ENCODE measurements at regions not wholly inside any gene's neighbourhood (a gene's known extent, or its start where the extent isn't known, plus 50 kb on each side); places are given as distances from the start of the nearest gene placed in this dataset.
"Not testable (repeated sequence)": the region's sequence is repeated elsewhere in the genome, so short reads cannot be mapped to it uniquely, and the experiment has no call there.

GRCh38 chr9:88268886-88269285, 119.4 kb upstream of the SPIN1 start:
- Mint-ChIP-seq H3K27me3 (no peaks in the 10 kb centered on the region), H3K4me1 (peaks cover 6% of the 10 kb centered on the region), H3K27ac (no peak overlapping the region), H3K9me3 (ENCODE audit: low read depth) (peaks cover 2% of the 10 kb centered on the region), H3K36me3 (no peaks in the 10 kb centered on the region), H3K4me3 (no peak overlapping the region)
- ATAC-seq, result no peak
- DNase-seq, result no peak
- CTCF ChIA-PET, result no interaction called here

- no peak for DNase-seq
These were observed 121.0 kb upstream of the SPIN1 start for GRCh38 chr9:88267283-88267682.

GRCh38 chr9:88266416-88266815, 121.8 kb upstream of the SPIN1 start:
- CTCF ChIA-PET, result no interaction called here
- H3K27ac Mint-ChIP-seq, result no peak overlapping the region
- no peaks in the 10 kb centered on the region for H3K36me3 Mint-ChIP-seq
- no peaks in the 10 kb centered on the region for H3K27me3 Mint-ChIP-seq
- DNase-seq (no peak), ATAC-seq (no peak)
- H3K4me3 Mint-ChIP-seq, result no peak overlapping the region
- H3K4me1 Mint-ChIP-seq, result peaks cover 7% of the 10 kb centered on the region
- peaks cover 2% of the 10 kb centered on the region for H3K9me3 Mint-ChIP-seq (ENCODE audit: low read depth)

More at GRCh38 chr9:88267283-88267682, 121.0 kb upstream of the SPIN1 start:
- Mint-ChIP-seq H3K9me3 (ENCODE audit: low read depth) (peaks cover 2% of the 10 kb centered on the region), H3K36me3 (no peaks in the 10 kb centered on the region), H3K27me3 (no peaks in the 10 kb centered on the region), H3K27ac (no peak overlapping the region), H3K4me1 (peaks cover 7% of the 10 kb centered on the region), H3K4me3 (no peak overlapping the region)
- CTCF ChIA-PET, result interaction anchor here (1.1 kb wide), 1 partner anchor 91 kb away, joined by 3 read pairs; no protein-coding TSS in a partner anchor
- no peak for ATAC-seq

- no peak for DNase-seq
- peaks cover 22% of the 10 kb centered on the region for H3K27me3 Mint-ChIP-seq
- no peak for ATAC-seq
- no peak overlapping the region for H3K4me3 Mint-ChIP-seq
- CTCF ChIA-PET, result no interaction called here
- no peak overlapping the region for H3K27ac Mint-ChIP-seq
- H3K4me1 Mint-ChIP-seq, result peaks cover 1% of the 10 kb centered on the region
- no peaks in the 10 kb centered on the region for H3K36me3 Mint-ChIP-seq
- H3K9me3 Mint-ChIP-seq (ENCODE audit: low read depth), result no peaks in the 10 kb centered on the region
These were observed 120.7 kb upstream of the SPATA31C2 start for GRCh38 chr9:88259001-88259400.

GRCh38 chr9:88258601-88259000, 120.3 kb upstream of the SPATA31C2 start:
- no peak for ATAC-seq
- H3K36me3 Mint-ChIP-seq, result no peaks in the 10 kb centered on the region
- H3K27me3 Mint-ChIP-seq, result peaks cover 24% of the 10 kb centered on the region
- DNase-seq, result no peak
- H3K9me3 Mint-ChIP-seq (ENCODE audit: low read depth), result no peaks in the 10 kb centered on the region
- H3K4me3 Mint-ChIP-seq, result no peak overlapping the region
- no peak overlapping the region for H3K27ac Mint-ChIP-seq
- peaks cover 1% of the 10 kb centered on the region for H3K4me1 Mint-ChIP-seq
- CTCF ChIA-PET, result no interaction called here

- CTCF ChIA-PET, result interaction anchor here (0.7 kb wide), 1 partner anchor 88 kb away, joined by 4 read pairs; no protein-coding TSS in a partner anchor
- Mint-ChIP-seq H3K36me3 (no peaks in the 10 kb centered on the region), H3K27me3 (peaks cover 24% of the 10 kb centered on the region), H3K4me3 (no peak overlapping the region), H3K9me3 (ENCODE audit: low read depth) (no peaks in the 10 kb centered on the region), H3K4me1 (peaks cover 1% of the 10 kb centered on the region), H3K27ac (no peak overlapping the region)
- ATAC-seq (no peak), DNase-seq (no peak)
These were observed 119.7 kb upstream of the SPATA31C2 start for GRCh38 chr9:88258024-88258423.

- H3K27ac Mint-ChIP-seq, result no peak overlapping the region
- H3K27me3 Mint-ChIP-seq, result peaks cover 24% of the 10 kb centered on the region
- peaks cover 1% of the 10 kb centered on the region for H3K36me3 Mint-ChIP-seq
- no peaks in the 10 kb centered on the region for H3K4me1 Mint-ChIP-seq
- CTCF ChIA-PET, result no interaction called here
- peaks cover 2% of the 10 kb centered on the region for H3K9me3 Mint-ChIP-seq (ENCODE audit: low read depth)
- DNase-seq (no peak), ATAC-seq (no peak)
- H3K4me3 Mint-ChIP-seq, result no peak overlapping the region
These were observed 117.9 kb upstream of the SPATA31C2 start for GRCh38 chr9:88256216-88256615.

- H3K4me3 Mint-ChIP-seq; ATAC-seq; H3K36me3 Mint-ChIP-seq; CTCF ChIA-PET; H3K27ac Mint-ChIP-seq; DNase-seq; H3K4me1 Mint-ChIP-seq; H3K9me3 Mint-ChIP-seq (ENCODE audit: low read depth): not testable (repeated sequence)
- H3K27me3 Mint-ChIP-seq, result peaks cover 24% of the 10 kb centered on the region
These were observed 117.5 kb upstream of the SPATA31C2 start for GRCh38 chr9:88255806-88256205.

- CTCF ChIA-PET, result no interaction called here
- peaks cover 3% of the 10 kb centered on the region for H3K36me3 Mint-ChIP-seq
- peaks cover 33% of the 10 kb centered on the region for H3K27me3 Mint-ChIP-seq
- H3K4me1 Mint-ChIP-seq, result no peaks in the 10 kb centered on the region
- H3K4me3 Mint-ChIP-seq, result no peak overlapping the region
- no peak overlapping the region for H3K27ac Mint-ChIP-seq
- DNase-seq, result no peak
- ATAC-seq, result no peak
- peaks cover 15% of the 10 kb centered on the region for H3K9me3 Mint-ChIP-seq (ENCODE audit: low read depth)
These were observed 113.6 kb upstream of the SPATA31C2 start for GRCh38 chr9:88251903-88252302.

- Mint-ChIP-seq H3K9me3 (ENCODE audit: low read depth) (no peaks in the 10 kb centered on the region), H3K4me3 (no peak overlapping the region), H3K27ac (no peak overlapping the region), H3K4me1 (no peaks in the 10 kb centered on the region), H3K27me3 (peaks cover 41% of the 10 kb centered on the region), H3K36me3 (no peaks in the 10 kb centered on the region)
- no peak for DNase-seq
- CTCF ChIA-PET, result no interaction called here
- no peak for ATAC-seq
These were observed 105.5 kb upstream of the SPATA31C2 start for GRCh38 chr9:88243736-88244135.

GRCh38 chr9:88242879-88243278, 104.6 kb upstream of the SPATA31C2 start:
- CTCF ChIA-PET, result no interaction called here

GRCh38 chr9:88237991-88238571, 99.8 kb upstream of the SPATA31C2 start:
- no peak for ATAC-seq
- CTCF ChIA-PET, result no interaction called here
- no peak for DNase-seq
- Mint-ChIP-seq H3K27ac (no peak overlapping the region), H3K4me3 (no peak overlapping the region), H3K4me1 (peaks cover 8% of the 10 kb centered on the region), H3K36me3 (no peaks in the 10 kb centered on the region), H3K9me3 (ENCODE audit: low read depth) (no peaks in the 10 kb centered on the region), H3K27me3 (peaks cover 33% of the 10 kb centered on the region)

More at GRCh38 chr9:88242879-88243278, 104.6 kb upstream of the SPATA31C2 start:
- ATAC-seq, result no peak
- peaks cover 38% of the 10 kb centered on the region for H3K27me3 Mint-ChIP-seq
- no peak for DNase-seq
- no peaks in the 10 kb centered on the region for H3K9me3 Mint-ChIP-seq (ENCODE audit: low read depth)
- H3K27ac Mint-ChIP-seq, result no peak overlapping the region
- H3K36me3 Mint-ChIP-seq, result no peaks in the 10 kb centered on the region
- H3K4me1 Mint-ChIP-seq, result peaks cover 6% of the 10 kb centered on the region
- no peak overlapping the region for H3K4me3 Mint-ChIP-seq

GRCh38 chr9:88237479-88237961, 99.2 kb upstream of the SPATA31C2 start:
- Mint-ChIP-seq H3K27me3 (peaks cover 31% of the 10 kb centered on the region), H3K4me3 (no peak overlapping the region), H3K36me3 (no peaks in the 10 kb centered on the region), H3K4me1 (peaks cover 8% of the 10 kb centered on the region), H3K27ac (no peak overlapping the region), H3K9me3 (ENCODE audit: low read depth) (no peaks in the 10 kb centered on the region)
- ATAC-seq (no peak), DNase-seq (no peak)
- CTCF ChIA-PET, result no interaction called here

GRCh38 chr9:88236511-88237478, 98.5 kb upstream of the SPATA31C2 start:
- no peak overlapping the region for H3K27ac Mint-ChIP-seq
- no peaks in the 10 kb centered on the region for H3K36me3 Mint-ChIP-seq
- no peaks in the 10 kb centered on the region for H3K9me3 Mint-ChIP-seq (ENCODE audit: low read depth)
- peaks cover 33% of the 10 kb centered on the region for H3K27me3 Mint-ChIP-seq
- H3K4me3 Mint-ChIP-seq, result no peak overlapping the region
- DNase-seq, result no peak
- ATAC-seq, result no peak
- H3K4me1 Mint-ChIP-seq, result peaks cover 8% of the 10 kb centered on the region
- CTCF ChIA-PET, result interaction anchor here (1.1 kb wide), 1 partner anchor 14 kb away, joined by 3 read pairs; no protein-coding TSS in a partner anchor

Data from activated CD8-positive, alpha-beta memory T cell treated with anti-CD3 and anti-CD28 coated beads, Interleukin-2, amount 10 ng/mL, durations not matched to agents 7 days and 5 days (primary cell).